Prostate gland (tissue), 2 donors: ENCODE measurements at regions not wholly inside any gene's neighbourhood (a gene's known extent, or its start where the extent isn't known, plus 50 kb on each side); places are given as distances from the start of the nearest gene placed in this dataset.

ENCODE experiments used
- POLR2A ChIP-seq: fragments of 450-650 bp; IDR thresholded peaks from one replicate; pipeline ENCODE4 v1.6.1; 2016; ENCODE audit warnings: antibody characterized with exemption, mild to moderate bottlenecking
- TF ChIP-seq, protein P1 (sequence below), 4 experiments: fragments of 200-600 bp in 2 of 4; fragments of 450-650 bp in 2 of 4; sonication (generic) in 2 of 4; IDR thresholded peaks; 1 replicate in 3 of 4; 2 replicates in 1 of 4; pipeline ENCODE4 v1.5.1; 2016 to 2019; ENCODE audit warnings: antibody characterized with exemption in 4 of 4, mild to moderate bottlenecking in 2 of 4, moderate library complexity in 2 of 4

- TF ChIP-seq, protein P1, sequence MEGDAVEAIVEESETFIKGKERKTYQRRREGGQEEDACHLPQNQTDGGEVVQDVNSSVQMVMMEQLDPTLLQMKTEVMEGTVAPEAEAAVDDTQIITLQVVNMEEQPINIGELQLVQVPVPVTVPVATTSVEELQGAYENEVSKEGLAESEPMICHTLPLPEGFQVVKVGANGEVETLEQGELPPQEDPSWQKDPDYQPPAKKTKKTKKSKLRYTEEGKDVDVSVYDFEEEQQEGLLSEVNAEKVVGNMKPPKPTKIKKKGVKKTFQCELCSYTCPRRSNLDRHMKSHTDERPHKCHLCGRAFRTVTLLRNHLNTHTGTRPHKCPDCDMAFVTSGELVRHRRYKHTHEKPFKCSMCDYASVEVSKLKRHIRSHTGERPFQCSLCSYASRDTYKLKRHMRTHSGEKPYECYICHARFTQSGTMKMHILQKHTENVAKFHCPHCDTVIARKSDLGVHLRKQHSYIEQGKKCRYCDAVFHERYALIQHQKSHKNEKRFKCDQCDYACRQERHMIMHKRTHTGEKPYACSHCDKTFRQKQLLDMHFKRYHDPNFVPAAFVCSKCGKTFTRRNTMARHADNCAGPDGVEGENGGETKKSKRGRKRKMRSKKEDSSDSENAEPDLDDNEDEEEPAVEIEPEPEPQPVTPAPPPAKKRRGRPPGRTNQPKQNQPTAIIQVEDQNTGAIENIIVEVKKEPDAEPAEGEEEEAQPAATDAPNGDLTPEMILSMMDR (IDR thresholded peaks at IDR 0.05) = no peak
- no peak for TF ChIP-seq POLR2A
Measured at GRCh38 chr3:34159613-34160420, 361.4 kb downstream of the PDCD6IP start.
